OCI-LY1 (cell line): ENCODE measurements at regions not wholly inside any gene's neighbourhood (a gene's known extent, or its start where the extent isn't known, plus 50 kb on each side); places are given as distances from the start of the nearest gene placed in this dataset.

Experiments
- CTCF ChIP-seq: fragments of 200-600 bp; sonication (generic), shearing (Covaris generic); IDR thresholded peaks from 2 replicates; pipeline ENCODE4 v1.5.1; 2017; ENCODE audit warnings: mild to moderate bottlenecking, antibody characterized with exemption, low read length, moderate library complexity, mixed read lengths
- EZH2 ChIP-seq: fragments of 200-600 bp; sonication (generic), shearing (Covaris generic); IDR thresholded peaks from 2 replicates; pipeline ENCODE4 v1.8.0; 2017; ENCODE audit warnings: borderline replicate concordance, mixed run types, mild to moderate bottlenecking, antibody characterized with exemption, low read length, moderate library complexity, mixed read lengths

GRCh38 chr18:54033052-54033451, 191.4 kb downstream of the MBD2 start:
- TF ChIP-seq CTCF: no peak
- no peak for TF ChIP-seq EZH2
